Ovary (tissue), 7 donors: ENCODE measurements at regions not wholly inside any gene's neighbourhood (a gene's known extent, or its start where the extent isn't known, plus 50 kb on each side); places are given as distances from the start of the nearest gene placed in this dataset.

Experiments used
- DNase-seq, 5 donors: peaks; one replicate each; pipeline ENCODE4 v3.0.0-alpha.2; 2019 to 2020
- H3K27ac ChIP-seq, 2 donors: fragments of 200-600 bp; one replicate each; pipeline versions ENCODE4 v1.5.1 to v1.8.0; 2019 to 2022
- H3K27me3 ChIP-seq: fragments of 200-600 bp; one replicate; pipeline ENCODE4 v1.8.0; 2022
- H3K36me3 ChIP-seq: fragments of 200-600 bp; sonication (generic); one replicate; pipeline ENCODE4 v1.5.1; 2019
- H3K4me1 ChIP-seq: one replicate; pipeline ENCODE4 v1.8.1; 2013; ENCODE audit warnings: mild to moderate bottlenecking, moderate library complexity; ENCODE audit not compliant: insufficient read depth
- H3K4me3 ChIP-seq: fragments of 200-600 bp; sonication (generic); one replicate; pipeline ENCODE4 v1.5.1; 2017
- H3K9me3 ChIP-seq, 2 donors: fragments of 200-600 bp in 1 of 2; sonication (generic) in 1 of 2; one replicate each; pipeline versions ENCODE4 v1.5.1 to v1.8.1; 2013 to 2019; ENCODE audit warnings: mild to moderate bottlenecking in 1 of 2, moderate library complexity in 1 of 2
- CTCF ChIP-seq, 3 donors: fragments of 450-650 bp in 2 of 3; fragments of 200-600 bp in 1 of 3; IDR thresholded peaks; one replicate each; pipeline versions ENCODE4 v1.5.1 to v1.8.0; 2016 to 2022; ENCODE audit warnings: antibody characterized with exemption in 3 of 3, mild to moderate bottlenecking in 1 of 3
- EP300 ChIP-seq: sonication (generic); formaldehyde crosslinking; IDR thresholded peaks from one replicate; pipeline ENCODE4 v1.6.1; 2017; ENCODE audit warnings: antibody characterized with exemption
- POLR2A ChIP-seq: fragments of 450-650 bp; IDR thresholded peaks from one replicate; pipeline ENCODE4 v1.6.1; 2017; ENCODE audit warnings: antibody characterized with exemption, mild to moderate bottlenecking, moderate library complexity
- WGBS, 3 donors: extraction: QIAGEN DNeasy Blood & Tissue Kit in 1 of 3; methylation state at CpG; one replicate each; pipeline versions ENCODE4 v1.1.5 to v1.1.7; 2013 to 2017; 5-methylcytosine and 5-hydroxymethylcytosine counted together
- intact Hi-C, 4 donors: fragments of 100-400 bp; cut with DNase I; formaldehyde crosslinking; loops; one replicate each; pipeline versions ENCODE4 v1.11.0 to v1.15.1; 2022 to 2023
- donor health status: DM: no; HTN: no; CAD: no; lungs with moderate emphysema.
- donor health status: DM: no; HTN: no; CAD: no.
- donor health status: Bipolar disorder and iron deficiency.
- donor health status: DM: no; HTN: no; CAD: no.
- donor health status: DM: yes; HTN: yes; CAD: no.

DNA sequence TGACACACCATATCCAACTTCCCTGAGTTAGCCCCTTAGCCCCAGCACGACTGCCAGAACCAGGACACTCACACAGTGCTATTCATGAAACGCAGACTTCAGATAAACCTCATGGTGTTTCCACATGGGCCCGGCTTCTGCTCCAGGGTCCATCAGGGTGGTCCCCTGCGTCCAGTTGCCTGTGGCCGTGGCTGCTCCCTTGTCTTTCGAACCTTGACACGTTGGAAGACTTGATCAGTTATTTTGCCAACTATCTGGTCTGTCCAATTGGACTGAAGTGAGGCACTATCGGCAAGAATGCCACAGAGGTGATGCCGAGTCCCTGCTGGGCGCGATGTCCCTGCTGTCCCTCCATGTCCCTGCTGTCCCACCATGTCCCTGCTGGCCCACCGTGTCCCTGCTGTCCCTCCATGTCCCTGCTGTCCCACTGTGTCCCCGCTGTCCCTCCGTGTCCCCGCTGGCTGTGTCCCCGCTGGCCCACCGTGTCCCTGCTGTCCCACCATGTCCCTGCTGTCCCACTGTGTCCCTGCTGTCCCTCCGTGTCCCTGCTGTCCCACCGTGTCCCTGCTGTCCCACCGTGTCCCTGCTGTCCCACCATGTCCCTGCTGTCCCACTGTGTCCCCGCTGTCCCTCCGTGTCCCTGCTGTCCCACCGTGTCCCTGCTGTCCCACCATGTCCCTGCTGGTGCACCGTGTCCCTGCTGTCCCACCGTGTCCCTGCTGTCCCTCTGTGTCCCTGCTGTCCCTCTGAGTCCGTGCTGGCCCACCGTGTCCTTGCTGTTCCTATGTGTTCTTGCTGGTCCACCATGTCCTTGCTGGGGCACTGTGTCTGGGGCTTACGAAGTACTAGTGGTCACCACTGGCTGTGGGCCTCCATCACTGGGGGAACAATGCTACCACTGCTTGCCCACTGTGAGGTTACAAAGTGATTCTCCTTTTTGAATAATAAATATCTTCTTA lies 251.4 kb downstream of the DLL1 start:
- no peaks in the 10 kb centered on the region for H3K27me3 ChIP-seq
- no peak overlapping the region for H3K4me3 ChIP-seq
- H3K9me3 ChIP-seq: no peaks in the 10 kb centered on the region
- WGBS, 3 donors: 77 to 82% (median 78%) methylated on average over 26 to 28 of the region's 28 CpGs
- TF ChIP-seq CTCF (IDR thresholded peaks at IDR 0.05): no peak
- TF ChIP-seq EP300: no peak
- no peak for TF ChIP-seq POLR2A
- peak in 2 of 5 donors; percentile 6 to 9 for DNase-seq
- intact Hi-C loops: no loop called here
- no peaks in the 10 kb centered on the region for H3K4me1 ChIP-seq
- no peak overlapping the region for H3K27ac ChIP-seq
- H3K36me3 ChIP-seq: no peaks in the 10 kb centered on the region

DNA sequence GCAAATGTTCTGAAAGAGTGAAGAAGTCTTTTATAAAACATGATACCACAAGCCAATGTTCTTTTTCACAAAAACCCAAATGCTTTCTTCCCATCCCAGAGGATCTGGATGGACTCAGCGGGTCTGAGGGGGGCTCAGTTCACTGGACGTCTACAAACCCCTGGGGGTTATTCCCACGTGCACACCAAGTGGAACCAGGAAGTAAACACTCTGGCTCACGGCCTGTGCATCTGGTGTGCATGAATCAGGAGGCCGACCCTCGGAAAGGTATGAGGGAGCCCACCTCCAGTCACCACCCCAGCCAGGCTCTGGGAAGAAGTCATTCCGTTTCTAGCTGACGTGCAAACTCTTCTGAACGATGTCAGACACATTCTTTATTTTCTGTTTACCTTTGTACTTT lies 252.2 kb downstream of the DLL1 start:
- H3K27me3 ChIP-seq: no peaks in the 10 kb centered on the region
- H3K4me3 ChIP-seq: no peak overlapping the region
- intact Hi-C loops: no loop called here
- H3K36me3 ChIP-seq: no peaks in the 10 kb centered on the region
- peak in 2 of 5 donors; percentile 2 to 11 for DNase-seq
- H3K27ac ChIP-seq: no peak overlapping the region
- no peaks in the 10 kb centered on the region for H3K9me3 ChIP-seq
- WGBS, 3 donors: 51 to 64% (median 54%) methylated on average over 9 of the region's 9 CpGs
- no peak for TF ChIP-seq EP300
- TF ChIP-seq CTCF (IDR thresholded peaks at IDR 0.05): no peak
- no peak for TF ChIP-seq POLR2A
- H3K4me1 ChIP-seq: no peaks in the 10 kb centered on the region

DNA sequence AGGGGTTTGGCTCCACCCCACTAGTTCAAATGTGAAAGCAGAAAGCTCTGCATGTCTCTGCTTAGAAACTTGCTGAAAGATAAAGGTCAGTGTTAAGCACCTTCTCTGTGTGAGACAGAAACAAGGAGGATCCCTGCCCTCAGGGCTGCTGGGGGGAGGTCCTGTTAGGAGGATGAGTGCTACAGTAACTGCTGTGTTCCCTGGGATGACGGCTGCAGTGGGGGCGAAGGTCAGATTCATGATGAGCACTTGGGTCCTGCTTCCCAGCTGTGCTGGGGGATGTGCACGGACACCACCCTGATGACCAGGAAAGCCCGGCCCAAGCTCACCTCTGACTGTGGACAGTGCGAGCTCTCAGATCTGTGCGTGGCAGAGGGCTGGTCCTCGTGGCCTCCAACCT lies 252.6 kb downstream of the DLL1 start:
- TF ChIP-seq CTCF (IDR thresholded peaks at IDR 0.05) (no peak), EP300 (no peak), POLR2A (no peak)
- H3K4me1 ChIP-seq: no peaks in the 10 kb centered on the region
- no peaks in the 10 kb centered on the region for H3K27me3 ChIP-seq
- no peak overlapping the region for H3K4me3 ChIP-seq
- H3K36me3 ChIP-seq: no peaks in the 10 kb centered on the region
- no peak overlapping the region for H3K27ac ChIP-seq
- WGBS, 3 donors: 77 to 83% (median 83%) methylated on average over 7 of the region's 7 CpGs
- intact Hi-C loops: no loop called here
- H3K9me3 ChIP-seq: no peaks in the 10 kb centered on the region
- DNase-seq: peak in 1 of 5 donors; percentile 13

- TF ChIP-seq POLR2A: no peak
- TF ChIP-seq EP300: no peak
- TF ChIP-seq CTCF (IDR thresholded peaks at IDR 0.05): no peak
- no peaks in the 10 kb centered on the region for H3K36me3 ChIP-seq
- peak in 1 of 5 donors; percentile 11 for DNase-seq
- 61 to 68% (median 63%) methylated on average over 15 of the region's 15 CpGs for WGBS, 3 donors
- no peaks in the 10 kb centered on the region for H3K9me3 ChIP-seq
- intact Hi-C loops: no loop called here
- H3K27me3 ChIP-seq: no peaks in the 10 kb centered on the region
- H3K4me3 ChIP-seq: no peak overlapping the region
- H3K4me1 ChIP-seq: no peaks in the 10 kb centered on the region
- no peak overlapping the region for H3K27ac ChIP-seq
Measured at GRCh38 chr6:170037541-170038250, 253.2 kb downstream of the DLL1 start.
